ENCODE measurements at regions not wholly inside any gene's neighbourhood (a gene's known extent, or its start where the extent isn't known, plus 50 kb on each side); places are given as distances from the start of the nearest gene placed in this dataset.

DNA sequence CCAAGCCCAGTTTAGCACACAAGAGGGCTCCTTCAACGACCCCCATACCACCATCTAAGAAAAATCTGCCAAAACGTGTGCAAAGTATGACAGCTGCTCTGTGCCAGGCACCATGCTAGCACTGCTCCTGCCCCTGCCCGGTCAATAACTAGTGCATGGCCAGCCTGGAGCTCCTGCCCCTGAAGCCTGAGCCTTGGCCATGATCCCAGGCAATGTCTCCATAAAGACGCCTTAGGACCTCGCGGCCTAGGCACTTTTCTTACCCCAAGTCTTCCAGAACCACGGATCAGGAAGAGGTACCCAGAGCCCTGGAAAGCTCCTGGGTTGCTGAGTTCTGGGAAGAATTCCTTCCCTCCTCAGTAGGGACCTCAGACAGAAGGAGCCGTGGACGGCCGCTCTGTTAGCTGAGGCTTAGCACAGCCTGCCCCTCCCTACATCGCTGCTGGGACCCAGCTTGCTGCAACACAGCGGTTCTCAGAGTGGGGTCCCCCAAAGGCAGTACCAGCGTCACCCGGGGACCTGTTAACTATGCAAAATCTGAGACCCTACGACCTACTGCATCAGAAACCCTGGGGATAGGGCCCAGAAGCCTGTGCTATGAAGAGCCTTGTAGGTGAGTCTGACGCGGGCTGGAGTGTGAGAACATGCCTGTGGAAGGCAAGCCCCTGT lies 117.8 kb upstream of the TWIST2 start (continued):
- TF ChIP-seq PPARA (CRISPR knock-in tag; IDR thresholded peaks at IDR 0.05; ENCODE audit: borderline replicate concordance) (no peak), TCF4 (CRISPR knock-in tag; IDR thresholded peaks at IDR 0.05; ENCODE audit: borderline replicate concordance) (no peak), ZNF8 (CRISPR knock-in tag; IDR thresholded peaks at IDR 0.05) (no peak), OSR1 (CRISPR knock-in tag; IDR thresholded peaks at IDR 0.05) (no peak)
- TF ChIP-seq, protein P1, sequence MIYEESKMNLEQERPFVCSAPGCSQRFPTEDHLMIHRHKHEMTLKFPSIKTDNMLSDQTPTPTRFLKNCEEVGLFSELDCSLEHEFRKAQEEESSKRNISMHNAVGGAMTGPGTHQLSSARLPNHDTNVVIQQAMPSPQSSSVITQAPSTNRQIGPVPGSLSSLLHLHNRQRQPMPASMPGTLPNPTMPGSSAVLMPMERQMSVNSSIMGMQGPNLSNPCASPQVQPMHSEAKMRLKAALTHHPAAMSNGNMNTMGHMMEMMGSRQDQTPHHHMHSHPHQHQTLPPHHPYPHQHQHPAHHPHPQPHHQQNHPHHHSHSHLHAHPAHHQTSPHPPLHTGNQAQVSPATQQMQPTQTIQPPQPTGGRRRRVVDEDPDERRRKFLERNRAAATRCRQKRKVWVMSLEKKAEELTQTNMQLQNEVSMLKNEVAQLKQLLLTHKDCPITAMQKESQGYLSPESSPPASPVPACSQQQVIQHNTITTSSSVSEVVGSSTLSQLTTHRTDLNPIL (CRISPR knock-in tag; IDR thresholded peaks at IDR 0.05; ENCODE audit: low read depth) = no peak
- TF ChIP-seq, protein P2, sequence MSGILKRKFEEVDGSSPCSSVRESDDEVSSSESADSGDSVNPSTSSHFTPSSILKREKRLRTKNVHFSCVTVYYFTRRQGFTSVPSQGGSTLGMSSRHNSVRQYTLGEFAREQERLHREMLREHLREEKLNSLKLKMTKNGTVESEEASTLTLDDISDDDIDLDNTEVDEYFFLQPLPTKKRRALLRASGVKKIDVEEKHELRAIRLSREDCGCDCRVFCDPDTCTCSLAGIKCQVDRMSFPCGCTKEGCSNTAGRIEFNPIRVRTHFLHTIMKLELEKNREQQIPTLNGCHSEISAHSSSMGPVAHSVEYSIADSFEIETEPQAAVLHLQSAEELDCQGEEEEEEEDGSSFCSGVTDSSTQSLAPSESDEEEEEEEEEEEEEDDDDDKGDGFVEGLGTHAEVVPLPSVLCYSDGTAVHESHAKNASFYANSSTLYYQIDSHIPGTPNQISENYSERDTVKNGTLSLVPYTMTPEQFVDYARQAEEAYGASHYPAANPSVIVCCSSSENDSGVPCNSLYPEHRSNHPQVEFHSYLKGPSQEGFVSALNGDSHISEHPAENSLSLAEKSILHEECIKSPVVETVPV (CRISPR knock-in tag; IDR thresholded peaks at IDR 0.05) = no peak

DNA sequence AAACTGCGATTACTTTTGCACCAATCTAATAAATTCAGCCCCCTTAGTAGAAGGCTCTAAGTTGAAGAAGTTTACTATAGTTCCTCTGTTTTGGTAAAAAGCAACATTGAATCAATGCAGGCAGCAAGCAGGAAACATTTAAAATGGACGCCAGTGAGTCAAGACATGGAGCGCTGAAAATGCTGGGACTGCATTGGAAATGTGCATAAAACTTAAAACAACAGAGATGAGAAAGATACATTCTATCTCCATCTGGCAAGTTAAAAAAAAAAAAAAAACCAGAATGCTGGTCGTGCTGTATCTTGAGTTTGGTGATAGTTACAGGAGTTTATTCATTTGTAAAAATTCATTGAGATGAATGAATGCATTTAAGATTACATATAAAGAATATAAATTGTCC lies 117.0 kb upstream of the TWIST2 start:
- TF ChIP-seq CSDC2 (CRISPR knock-in tag; IDR thresholded peaks at IDR 0.05) (no peak), BACH2 (CRISPR knock-in tag; IDR thresholded peaks at IDR 0.05; ENCODE audit: borderline replicate concordance) (no peak), ZNF70 (CRISPR knock-in tag; IDR thresholded peaks at IDR 0.05) (no peak), RARB (CRISPR knock-in tag; IDR thresholded peaks at IDR 0.05) (no peak), ZFP3 (CRISPR knock-in tag; IDR thresholded peaks at IDR 0.05) (no peak), ISL1 (CRISPR knock-in tag; IDR thresholded peaks at IDR 0.05) (no peak), OSR1 (CRISPR knock-in tag; IDR thresholded peaks at IDR 0.05) (no peak), TCF4 (CRISPR knock-in tag; IDR thresholded peaks at IDR 0.05; ENCODE audit: borderline replicate concordance) (no peak), ESRRG (CRISPR knock-in tag; IDR thresholded peaks at IDR 0.05) (no peak)
- TF ChIP-seq, protein P3, sequence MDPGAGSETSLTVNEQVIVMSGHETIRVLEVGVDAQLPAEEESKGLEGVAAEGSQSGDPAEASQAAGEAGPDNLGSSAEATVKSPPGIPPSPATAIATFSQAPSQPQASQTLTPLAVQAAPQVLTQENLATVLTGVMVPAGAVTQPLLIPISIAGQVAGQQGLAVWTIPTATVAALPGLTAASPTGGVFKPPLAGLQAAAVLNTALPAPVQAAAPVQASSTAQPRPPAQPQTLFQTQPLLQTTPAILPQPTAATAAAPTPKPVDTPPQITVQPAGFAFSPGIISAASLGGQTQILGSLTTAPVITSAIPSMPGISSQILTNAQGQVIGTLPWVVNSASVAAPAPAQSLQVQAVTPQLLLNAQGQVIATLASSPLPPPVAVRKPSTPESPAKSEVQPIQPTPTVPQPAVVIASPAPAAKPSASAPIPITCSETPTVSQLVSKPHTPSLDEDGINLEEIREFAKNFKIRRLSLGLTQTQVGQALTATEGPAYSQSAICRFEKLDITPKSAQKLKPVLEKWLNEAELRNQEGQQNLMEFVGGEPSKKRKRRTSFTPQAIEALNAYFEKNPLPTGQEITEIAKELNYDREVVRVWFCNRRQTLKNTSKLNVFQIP (CRISPR knock-in tag; IDR thresholded peaks at IDR 0.05; ENCODE audit: borderline replicate concordance, low read depth) = no peak
- TF ChIP-seq, protein P1 (CRISPR knock-in tag; IDR thresholded peaks at IDR 0.05; ENCODE audit: low read depth) = no peak
- TF ChIP-seq, protein P2 (CRISPR knock-in tag; IDR thresholded peaks at IDR 0.05) = no peak
- ATAC-seq = no peak

DNA sequence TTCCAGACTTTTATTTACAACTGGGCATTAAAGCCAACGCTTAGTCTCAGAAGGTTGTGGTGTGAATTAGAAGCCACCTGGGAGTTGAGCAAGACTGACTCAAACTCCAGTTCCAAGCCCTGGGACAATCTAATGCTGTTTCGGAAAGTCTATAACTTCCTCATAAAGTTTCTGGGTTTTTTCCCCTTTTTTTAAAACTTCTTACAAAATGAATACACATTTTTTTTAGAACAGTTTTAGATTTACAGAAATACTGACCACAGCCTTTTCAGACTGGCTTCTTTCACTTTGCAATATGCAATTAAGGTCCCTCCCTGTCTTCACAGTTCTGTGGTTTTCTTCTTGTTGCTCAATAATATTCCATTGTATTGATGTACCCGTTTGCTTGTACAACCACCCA lies 115.9 kb upstream of the TWIST2 start:
- TF ChIP-seq, protein P3 (CRISPR knock-in tag; IDR thresholded peaks at IDR 0.05; ENCODE audit: borderline replicate concordance, low read depth) = no peak
- no peak for TF ChIP-seq ZFP3 (CRISPR knock-in tag; IDR thresholded peaks at IDR 0.05)
- TF ChIP-seq ESRRG (CRISPR knock-in tag; IDR thresholded peaks at IDR 0.05) = no peak
- ATAC-seq = no peak

DNA sequence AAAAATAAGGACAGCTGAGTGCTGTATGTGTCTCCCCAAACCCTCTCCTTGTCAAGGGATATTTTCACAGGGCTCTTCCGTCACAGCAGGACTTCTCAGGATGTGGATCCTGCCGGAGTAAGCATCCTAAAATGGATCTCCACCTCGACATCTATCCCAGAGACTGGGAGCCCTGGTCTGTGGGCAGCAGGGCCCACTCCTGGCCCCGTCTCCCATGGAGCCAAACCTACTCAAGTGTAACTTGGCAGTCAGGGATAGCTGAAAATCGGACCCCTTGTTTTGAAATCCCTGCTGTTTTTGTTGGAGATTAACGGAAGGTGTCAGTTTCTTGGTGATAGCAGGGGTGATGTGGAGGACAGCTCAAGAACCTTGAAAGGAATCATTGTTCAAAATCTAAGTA lies 109.0 kb upstream of the TWIST2 start:
- TF ChIP-seq ZNF565 (CRISPR knock-in tag; conservative IDR thresholded peaks at IDR 0.05; ENCODE audit: low read depth) (no peak), RARB (CRISPR knock-in tag; IDR thresholded peaks at IDR 0.05) (no peak), CSDC2 (CRISPR knock-in tag; IDR thresholded peaks at IDR 0.05) (no peak), GLIS3 (CRISPR knock-in tag; IDR thresholded peaks at IDR 0.05) (no peak)
- ATAC-seq = no peak

DNA sequence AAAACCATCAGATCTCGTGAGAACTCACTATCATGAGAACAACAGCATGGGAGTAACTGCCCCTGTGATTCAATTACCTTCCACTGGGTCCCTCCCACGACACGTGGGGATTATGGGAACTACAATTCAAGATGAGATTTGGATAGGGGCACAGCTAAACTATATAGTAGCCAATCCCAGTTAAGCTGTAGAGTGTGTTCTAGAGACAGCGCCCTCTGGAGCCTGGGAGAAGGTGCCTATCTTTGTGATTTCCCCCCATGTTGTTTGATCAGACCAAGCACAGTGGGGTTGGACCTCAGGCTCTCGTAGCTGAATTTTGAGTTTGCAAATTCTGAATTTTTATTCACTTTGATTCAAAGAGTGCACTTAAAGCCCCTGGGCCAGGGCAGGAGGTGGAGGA lies 108.2 kb upstream of the TWIST2 start:
- no peak for ATAC-seq
- TF ChIP-seq GLIS3 (CRISPR knock-in tag; IDR thresholded peaks at IDR 0.05) (no peak), SNAI2 (CRISPR knock-in tag; IDR thresholded peaks at IDR 0.05) (no peak), ARNTL (CRISPR knock-in tag; IDR thresholded peaks at IDR 0.05; ENCODE audit: borderline replicate concordance, low read depth) (no peak), ZNF70 (CRISPR knock-in tag; IDR thresholded peaks at IDR 0.05) (no peak), TCF4 (CRISPR knock-in tag; IDR thresholded peaks at IDR 0.05; ENCODE audit: borderline replicate concordance) (no peak)
- TF ChIP-seq, protein P4, sequence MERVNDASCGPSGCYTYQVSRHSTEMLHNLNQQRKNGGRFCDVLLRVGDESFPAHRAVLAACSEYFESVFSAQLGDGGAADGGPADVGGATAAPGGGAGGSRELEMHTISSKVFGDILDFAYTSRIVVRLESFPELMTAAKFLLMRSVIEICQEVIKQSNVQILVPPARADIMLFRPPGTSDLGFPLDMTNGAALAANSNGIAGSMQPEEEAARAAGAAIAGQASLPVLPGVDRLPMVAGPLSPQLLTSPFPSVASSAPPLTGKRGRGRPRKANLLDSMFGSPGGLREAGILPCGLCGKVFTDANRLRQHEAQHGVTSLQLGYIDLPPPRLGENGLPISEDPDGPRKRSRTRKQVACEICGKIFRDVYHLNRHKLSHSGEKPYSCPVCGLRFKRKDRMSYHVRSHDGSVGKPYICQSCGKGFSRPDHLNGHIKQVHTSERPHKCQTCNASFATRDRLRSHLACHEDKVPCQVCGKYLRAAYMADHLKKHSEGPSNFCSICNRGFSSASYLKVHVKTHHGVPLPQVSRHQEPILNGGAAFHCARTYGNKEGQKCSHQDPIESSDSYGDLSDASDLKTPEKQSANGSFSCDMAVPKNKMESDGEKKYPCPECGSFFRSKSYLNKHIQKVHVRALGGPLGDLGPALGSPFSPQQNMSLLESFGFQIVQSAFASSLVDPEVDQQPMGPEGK (CRISPR knock-in tag; IDR thresholded peaks at IDR 0.05; ENCODE audit: borderline replicate concordance) = no peak
- TF ChIP-seq, protein P2 (CRISPR knock-in tag; IDR thresholded peaks at IDR 0.05) = no peak
